ENCODE measurements at regions not wholly inside any gene's neighbourhood (a gene's known extent, or its start where the extent isn't known, plus 50 kb on each side); places are given as distances from the start of the nearest gene placed in this dataset.

DNA sequence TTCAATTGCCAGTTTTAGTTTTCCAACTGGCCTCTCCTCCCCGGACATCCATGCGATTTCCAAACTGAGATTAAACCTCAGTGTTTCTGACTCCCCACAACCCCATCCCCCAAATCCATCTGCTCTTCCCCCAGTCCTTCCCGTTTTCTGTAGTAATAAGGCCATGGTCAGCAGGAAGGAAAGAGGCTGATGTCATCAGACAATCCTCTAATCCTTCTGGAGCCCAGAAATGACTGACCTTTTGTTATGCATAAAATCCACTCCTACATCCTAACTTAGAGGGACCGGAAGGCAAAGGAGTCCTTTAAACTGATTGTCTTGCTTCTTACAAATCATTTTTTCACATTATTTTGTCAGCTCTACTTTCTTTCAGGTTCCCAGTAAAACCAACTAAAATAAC lies 155.8 kb downstream of the INO80D start:
- H3K27ac ChIP-seq, result no peak overlapping the region
- in situ Hi-C loops (cut with MboI; ENCODE audit: low sequenced_read_pairs in 4 of 4) (loop anchor here in 1 of 4 donors (25.0 kb wide), 1 partner anchor 1618 kb away; no protein-coding TSS in a partner anchor), intact Hi-C loops (cut with DNase I; ENCODE audit: low total_unique reads) (no loop called here)
- H3K4me3 ChIP-seq, result no peak overlapping the region
- no peak for TF ChIP-seq POLR2A (IDR thresholded peaks at IDR 0.05)
- TF ChIP-seq, protein P1, sequence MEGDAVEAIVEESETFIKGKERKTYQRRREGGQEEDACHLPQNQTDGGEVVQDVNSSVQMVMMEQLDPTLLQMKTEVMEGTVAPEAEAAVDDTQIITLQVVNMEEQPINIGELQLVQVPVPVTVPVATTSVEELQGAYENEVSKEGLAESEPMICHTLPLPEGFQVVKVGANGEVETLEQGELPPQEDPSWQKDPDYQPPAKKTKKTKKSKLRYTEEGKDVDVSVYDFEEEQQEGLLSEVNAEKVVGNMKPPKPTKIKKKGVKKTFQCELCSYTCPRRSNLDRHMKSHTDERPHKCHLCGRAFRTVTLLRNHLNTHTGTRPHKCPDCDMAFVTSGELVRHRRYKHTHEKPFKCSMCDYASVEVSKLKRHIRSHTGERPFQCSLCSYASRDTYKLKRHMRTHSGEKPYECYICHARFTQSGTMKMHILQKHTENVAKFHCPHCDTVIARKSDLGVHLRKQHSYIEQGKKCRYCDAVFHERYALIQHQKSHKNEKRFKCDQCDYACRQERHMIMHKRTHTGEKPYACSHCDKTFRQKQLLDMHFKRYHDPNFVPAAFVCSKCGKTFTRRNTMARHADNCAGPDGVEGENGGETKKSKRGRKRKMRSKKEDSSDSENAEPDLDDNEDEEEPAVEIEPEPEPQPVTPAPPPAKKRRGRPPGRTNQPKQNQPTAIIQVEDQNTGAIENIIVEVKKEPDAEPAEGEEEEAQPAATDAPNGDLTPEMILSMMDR (IDR thresholded peaks at IDR 0.05 in 4 of 5, conservative IDR thresholded peaks at IDR 0.05 in 1 of 5), result no peak
- H3K36me3 ChIP-seq, result no peaks in the 10 kb centered on the region
- H3K9me3 ChIP-seq, result no peaks in the 10 kb centered on the region
- no peak for ATAC-seq
- DNase-seq, result no peak
- H3K27me3 ChIP-seq, result peaks cover 9 to 12% (median 12%) of the 10 kb centered on the region in 3 donors
- H3K4me1 ChIP-seq, result no peaks in the 10 kb centered on the region

DNA sequence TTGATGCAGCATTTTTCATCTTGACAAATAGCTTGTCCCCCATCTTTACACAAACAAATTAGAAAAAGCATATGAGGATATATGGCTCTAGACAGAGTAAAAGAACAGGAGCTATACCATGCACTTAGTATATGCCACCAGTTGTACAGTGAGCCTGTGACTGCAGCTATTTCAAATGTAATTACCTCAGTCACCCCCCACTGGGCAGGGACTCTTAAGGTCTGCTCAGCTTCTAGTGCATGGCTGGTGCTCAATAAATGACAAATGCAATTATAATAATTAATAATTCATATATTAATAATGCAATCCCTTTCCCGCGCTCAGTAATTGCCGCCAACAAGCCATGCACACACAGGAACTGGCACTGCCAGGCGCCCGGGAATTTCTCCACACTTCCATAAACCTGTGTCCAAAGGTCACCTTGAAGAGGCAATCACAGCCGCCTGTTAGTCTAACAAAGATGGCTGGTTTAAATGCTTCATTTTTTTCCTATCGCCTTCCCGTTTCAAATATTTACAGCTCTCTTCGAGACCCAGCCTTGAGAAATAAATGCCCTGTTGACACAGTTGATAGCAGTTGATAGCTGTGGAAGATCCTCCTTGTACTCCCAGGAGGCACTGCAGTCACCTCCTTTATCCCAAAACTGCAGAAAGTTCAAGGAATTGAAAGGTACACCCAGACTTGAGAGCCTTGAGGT lies 156.6 kb downstream of the INO80D start:
- in situ Hi-C loops (cut with MboI; ENCODE audit: low sequenced_read_pairs in 4 of 4) (loop anchor here in 1 of 4 donors (25.0 kb wide), 1 partner anchor 1617 kb away; no protein-coding TSS in a partner anchor), intact Hi-C loops (cut with DNase I; ENCODE audit: low total_unique reads) (loop anchor here (5.0 kb wide), 1 partner anchor 167 kb away; no protein-coding TSS in a partner anchor)
- Histone ChIP-seq H3K4me3 (no peak overlapping the region), H3K4me1 (no peaks in the 10 kb centered on the region), H3K27ac (no peak overlapping the region), H3K9me3 (no peaks in the 10 kb centered on the region), H3K36me3 (no peaks in the 10 kb centered on the region), H3K27me3 (peaks cover 9 to 14% (median 12%) of the 10 kb centered on the region in 3 donors)
- ATAC-seq (no peak), DNase-seq (no peak)
- TF ChIP-seq, protein P1 (IDR thresholded peaks at IDR 0.05 in 4 of 5, conservative IDR thresholded peaks at IDR 0.05 in 1 of 5), result no peak
- TF ChIP-seq POLR2A (IDR thresholded peaks at IDR 0.05), result no peak

DNA sequence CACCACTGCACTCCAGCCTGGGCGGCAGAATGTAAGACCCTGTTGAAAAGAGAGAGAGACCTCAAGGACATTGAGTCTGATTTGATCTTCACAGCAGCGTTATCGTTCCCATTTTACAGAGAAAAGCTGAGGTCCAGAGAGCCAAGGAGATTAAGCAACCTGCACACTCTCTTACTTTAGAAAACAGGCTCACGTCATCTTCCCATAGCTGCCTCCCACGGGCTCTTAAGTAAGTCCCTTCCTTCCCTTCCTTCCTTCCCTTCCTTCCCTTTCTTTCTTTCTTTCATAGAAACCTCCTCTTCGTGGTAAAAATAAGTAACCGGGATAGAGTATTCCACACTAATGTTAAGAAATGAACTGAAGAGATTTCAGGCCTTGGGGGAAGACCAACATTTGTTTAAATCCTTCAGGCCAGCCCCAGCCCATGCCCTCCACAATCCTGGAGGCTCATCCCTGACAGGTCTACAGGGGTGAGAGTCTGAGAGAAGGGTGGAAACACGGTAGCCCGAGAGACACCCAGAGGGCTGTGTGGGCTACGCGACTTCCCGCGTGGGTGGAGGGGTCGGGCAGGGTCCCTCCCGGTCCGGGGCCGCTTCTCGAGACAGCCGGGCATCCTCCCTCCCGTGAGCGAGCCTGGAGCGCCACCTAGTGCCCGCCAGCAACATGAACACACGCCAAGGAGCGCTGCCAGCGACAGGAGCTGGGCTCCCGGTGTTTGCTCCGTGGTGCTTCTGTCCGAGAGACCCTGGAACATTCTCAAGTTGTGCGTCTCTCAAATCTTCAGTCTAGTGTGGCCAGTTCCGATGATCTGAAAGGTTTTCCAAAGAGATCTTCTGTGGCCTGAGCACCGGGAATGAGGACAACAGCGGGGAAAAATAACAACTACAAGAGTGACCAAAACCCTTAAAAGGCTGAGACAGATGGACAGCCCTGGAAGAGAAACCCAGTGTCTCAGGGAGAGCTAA lies 160.3 kb downstream of the INO80D start:
- in situ Hi-C loops (cut with MboI; ENCODE audit: low sequenced_read_pairs in 4 of 4), result loop anchor here in 1 of 4 donors (25.0 kb wide), 1 partner anchor 1613 kb away; no protein-coding TSS in a partner anchor
- TF ChIP-seq, protein P1 (IDR thresholded peaks at IDR 0.05 in 4 of 5, conservative IDR thresholded peaks at IDR 0.05 in 1 of 5), result peak; percentile 67 to 84 (median 77)
- TF ChIP-seq POLR2A (IDR thresholded peaks at IDR 0.05), result no peak
- Histone ChIP-seq H3K9me3 (no peaks in the 10 kb centered on the region), H3K27me3 (peaks cover 9 to 14% (median 12%) of the 10 kb centered on the region in 3 donors), H3K36me3 (no peaks in the 10 kb centered on the region), H3K4me3 (peak overlapping the region in 3 of 4 donors; percentile 8 to 24 (median 18)), H3K27ac (no peak overlapping the region), H3K4me1 (no peaks in the 10 kb centered on the region)
- ATAC-seq (peak; percentile 47 to 65), DNase-seq (peak; percentile 26 to 28)
- intact Hi-C loops (cut with DNase I; ENCODE audit: low total_unique reads), result loop anchor here (5.0 kb wide), 1 partner anchor 163 kb away; no protein-coding TSS in a partner anchor

DNA sequence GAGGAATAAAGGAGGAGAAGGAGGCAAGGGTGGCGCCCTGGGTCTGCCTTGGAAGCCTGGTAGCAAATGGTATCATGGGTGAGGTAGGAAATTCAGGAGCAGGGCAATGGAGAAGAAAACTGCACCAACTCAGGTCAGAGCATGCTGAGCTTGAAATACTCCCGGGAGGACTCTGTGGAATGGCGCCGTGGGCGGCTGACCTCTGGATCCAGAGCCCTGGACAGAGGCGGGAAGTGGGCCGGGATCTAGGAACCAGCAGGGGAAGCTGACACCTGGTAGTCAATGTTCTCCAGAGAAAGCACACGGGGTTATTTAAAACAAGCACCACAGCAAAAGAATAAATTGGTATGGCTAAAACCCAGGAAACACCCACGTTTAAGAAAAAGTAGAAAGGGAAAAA lies 161.3 kb downstream of the INO80D start:
- TF ChIP-seq, protein P1 (IDR thresholded peaks at IDR 0.05 in 4 of 5, conservative IDR thresholded peaks at IDR 0.05 in 1 of 5), result no peak
- no peak for TF ChIP-seq POLR2A (IDR thresholded peaks at IDR 0.05)
- in situ Hi-C loops (cut with MboI; ENCODE audit: low sequenced_read_pairs in 4 of 4), result loop anchor here in 2 of 4 donors (25.0 kb wide), 2 partner anchors 1587 to 1612 kb away; no protein-coding TSS in a partner anchor
- Histone ChIP-seq H3K9me3 (no peaks in the 10 kb centered on the region), H3K36me3 (no peaks in the 10 kb centered on the region), H3K4me3 (no peak overlapping the region), H3K4me1 (no peaks in the 10 kb centered on the region), H3K27ac (no peak overlapping the region), H3K27me3 (peaks cover 9 to 14% (median 12%) of the 10 kb centered on the region in 3 donors)
- intact Hi-C loops (cut with DNase I; ENCODE audit: low total_unique reads), result loop anchor here (5.0 kb wide), 1 partner anchor 162 kb away; no protein-coding TSS in a partner anchor
- no peak for DNase-seq
- no peak for ATAC-seq

All from gastrocnemius medialis (tissue), 4 donors.